HG02798 (cell line): ENCODE measurements at regions not wholly inside any gene's neighbourhood (a gene's known extent, or its start where the extent isn't known, plus 50 kb on each side); places are given as distances from the start of the nearest gene placed in this dataset.

Source experiments
- ATAC-seq: cut with Tn5 transposase; IDR thresholded peaks from one replicate; pipeline ENCODE4 v1.9.1; 2021; ENCODE audit warnings: mild to moderate bottlenecking; ENCODE audit not compliant: unreplicated experiment, poor library complexity

- no peak for ATAC-seq
Observed at GRCh38 chr10:107671960-107672359, 507.5 kb upstream of the SORCS1 start.

- no peak for ATAC-seq
Observed at GRCh38 chr10:107666214-107666613, 501.7 kb upstream of the SORCS1 start.

GRCh38 chr10:107665459-107665858 is 501.0 kb upstream of the SORCS1 start:
- no peak for ATAC-seq

- no peak for ATAC-seq
Observed at GRCh38 chr10:107657851-107658250, 493.3 kb upstream of the SORCS1 start.

- ATAC-seq, result no peak
Observed at GRCh38 chr10:107656932-107657331, 492.4 kb upstream of the SORCS1 start.

GRCh38 chr10:107653832-107654287 is 489.4 kb upstream of the SORCS1 start:
- peak; percentile 85 for ATAC-seq

- ATAC-seq, result no peak
Observed at GRCh38 chr10:107650939-107651338, 486.4 kb upstream of the SORCS1 start.

- no peak for ATAC-seq
Observed at GRCh38 chr10:107649249-107649648, 484.7 kb upstream of the SORCS1 start.

- peak; percentile 44 for ATAC-seq
Observed at GRCh38 chr10:107647462-107647861, 483.0 kb upstream of the SORCS1 start.

- no peak for ATAC-seq
Observed at GRCh38 chr10:107631876-107632275, 467.4 kb upstream of the SORCS1 start.

- no peak for ATAC-seq
Observed at GRCh38 chr10:107626862-107627261, 462.4 kb upstream of the SORCS1 start.

- no peak for ATAC-seq
Observed at GRCh38 chr10:107623292-107623691, 458.8 kb upstream of the SORCS1 start.

GRCh38 chr10:107619139-107619538 is 454.6 kb upstream of the SORCS1 start:
- ATAC-seq, result no peak

GRCh38 chr10:107618504-107618994 is 454.0 kb upstream of the SORCS1 start:
- no peak for ATAC-seq

GRCh38 chr10:107616463-107617410 is 452.2 kb upstream of the SORCS1 start:
- no peak for ATAC-seq

- ATAC-seq, result no peak
Observed at GRCh38 chr10:107616031-107616430, 451.5 kb upstream of the SORCS1 start.

- no peak for ATAC-seq
Observed at GRCh38 chr10:107614939-107615685, 450.6 kb upstream of the SORCS1 start.

GRCh38 chr10:107611115-107611514 is 446.6 kb upstream of the SORCS1 start:
- ATAC-seq, result no peak

- no peak for ATAC-seq
Observed at GRCh38 chr10:107589081-107589480, 424.6 kb upstream of the SORCS1 start.

- ATAC-seq, result no peak
Observed at GRCh38 chr10:107585630-107586029, 421.1 kb upstream of the SORCS1 start.

- ATAC-seq, result no peak
Observed at GRCh38 chr10:107583974-107584373, 419.5 kb upstream of the SORCS1 start.
